LNCAP (cell line): ENCODE measurements at regions not wholly inside any gene's neighbourhood (a gene's known extent, or its start where the extent isn't known, plus 50 kb on each side); places are given as distances from the start of the nearest gene placed in this dataset.

ENCODE experiments used
- TF ChIP-seq, protein P1 (sequence below): fragments of 450-650 bp; IDR thresholded peaks from 2 replicates; pipeline ENCODE4 v1.5.1; 2017; ENCODE audit warnings: mild to moderate bottlenecking

DNA sequence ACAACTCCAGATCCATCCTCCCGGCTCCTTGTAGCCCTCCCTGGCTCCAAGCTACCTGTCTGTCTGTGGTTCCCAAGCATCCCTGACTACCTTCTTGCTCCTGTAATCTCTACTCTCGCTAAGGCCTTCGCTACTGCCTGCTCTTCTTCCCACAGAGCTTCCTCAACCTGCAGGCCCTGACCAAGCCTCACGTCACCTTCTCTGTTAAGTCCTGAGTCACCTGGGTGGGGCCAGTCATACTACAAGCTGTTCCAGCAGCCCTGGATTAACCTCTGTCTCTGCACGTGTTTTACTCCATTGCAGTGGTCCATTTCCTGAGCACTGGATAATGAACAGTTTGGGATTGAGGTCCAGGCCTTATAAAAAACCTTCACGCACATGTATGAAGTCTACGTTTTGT, 770.7 kb downstream of the BCL11B start:
- TF ChIP-seq, protein P1, sequence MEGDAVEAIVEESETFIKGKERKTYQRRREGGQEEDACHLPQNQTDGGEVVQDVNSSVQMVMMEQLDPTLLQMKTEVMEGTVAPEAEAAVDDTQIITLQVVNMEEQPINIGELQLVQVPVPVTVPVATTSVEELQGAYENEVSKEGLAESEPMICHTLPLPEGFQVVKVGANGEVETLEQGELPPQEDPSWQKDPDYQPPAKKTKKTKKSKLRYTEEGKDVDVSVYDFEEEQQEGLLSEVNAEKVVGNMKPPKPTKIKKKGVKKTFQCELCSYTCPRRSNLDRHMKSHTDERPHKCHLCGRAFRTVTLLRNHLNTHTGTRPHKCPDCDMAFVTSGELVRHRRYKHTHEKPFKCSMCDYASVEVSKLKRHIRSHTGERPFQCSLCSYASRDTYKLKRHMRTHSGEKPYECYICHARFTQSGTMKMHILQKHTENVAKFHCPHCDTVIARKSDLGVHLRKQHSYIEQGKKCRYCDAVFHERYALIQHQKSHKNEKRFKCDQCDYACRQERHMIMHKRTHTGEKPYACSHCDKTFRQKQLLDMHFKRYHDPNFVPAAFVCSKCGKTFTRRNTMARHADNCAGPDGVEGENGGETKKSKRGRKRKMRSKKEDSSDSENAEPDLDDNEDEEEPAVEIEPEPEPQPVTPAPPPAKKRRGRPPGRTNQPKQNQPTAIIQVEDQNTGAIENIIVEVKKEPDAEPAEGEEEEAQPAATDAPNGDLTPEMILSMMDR = no peak

DNA sequence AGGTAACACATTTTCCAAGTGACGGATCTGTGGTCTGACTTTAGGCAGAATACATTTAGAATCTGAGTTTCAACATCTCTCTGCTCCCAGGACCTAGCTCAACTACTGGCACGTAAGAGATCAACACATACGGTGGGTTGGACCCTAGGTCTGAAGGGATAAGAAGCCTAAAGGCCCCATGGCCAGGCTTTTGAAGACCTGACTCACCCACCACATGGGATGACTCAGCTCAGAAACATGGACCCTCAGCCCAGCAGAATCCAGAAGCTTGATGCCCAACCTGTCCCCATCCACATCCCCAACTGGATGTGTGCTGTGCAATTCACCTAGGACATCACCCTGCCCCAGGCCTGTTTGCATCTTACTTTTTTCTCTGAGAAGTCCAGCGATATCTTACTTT, 770.2 kb downstream of the BCL11B start:
- TF ChIP-seq, protein P1 = no peak

DNA sequence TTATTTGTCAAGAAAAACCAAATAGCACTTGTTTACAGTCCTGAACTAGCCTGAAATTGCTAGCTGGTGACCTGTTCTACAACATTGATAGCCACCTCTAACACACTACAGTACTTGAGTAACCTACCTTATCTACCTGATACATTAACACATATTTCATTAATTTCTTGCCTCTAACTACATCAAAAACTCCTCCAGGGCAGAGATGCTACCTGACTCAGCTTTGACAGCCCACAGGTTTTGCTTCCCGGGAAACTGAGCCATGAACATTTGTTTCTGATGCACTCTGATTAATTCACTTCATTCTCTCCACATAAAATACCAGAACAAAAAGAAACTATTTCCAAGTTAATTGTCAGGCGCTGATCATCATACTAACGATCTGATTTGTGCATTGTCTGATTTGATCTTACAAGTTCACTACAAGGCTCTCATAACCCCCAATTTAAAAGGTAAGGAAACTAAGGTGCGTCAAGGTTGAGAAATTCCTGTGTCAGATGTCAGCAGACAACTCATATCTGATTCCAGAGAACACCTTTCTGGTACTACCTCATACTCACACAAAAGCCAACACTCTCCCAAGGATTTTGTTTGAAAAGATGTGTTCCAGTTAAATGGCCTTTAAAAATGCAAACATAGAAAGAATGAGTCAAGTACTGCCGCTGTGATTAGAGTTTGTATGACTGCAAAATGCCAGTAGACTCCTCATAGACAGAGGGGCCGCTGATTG, 768.7 kb downstream of the BCL11B start:
- TF ChIP-seq, protein P1 = no peak

DNA sequence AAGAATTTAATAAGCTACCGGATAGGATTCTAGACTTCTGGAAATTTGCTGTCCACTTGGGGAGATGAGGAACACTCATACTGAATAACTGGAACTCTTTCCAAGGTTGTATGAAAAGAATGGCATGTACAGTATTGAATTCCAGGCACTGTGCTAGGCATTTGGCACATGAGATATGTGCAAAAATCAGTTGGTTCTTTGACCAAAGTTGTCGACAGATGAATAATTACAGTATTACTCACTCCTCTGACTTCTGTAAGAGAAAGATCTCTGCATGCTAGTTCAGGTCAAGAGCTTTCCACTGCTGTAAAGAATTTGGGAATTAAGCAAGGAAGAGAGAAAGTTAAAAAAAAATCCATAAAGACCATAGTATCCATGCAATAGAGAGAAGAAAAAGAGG, 764.7 kb downstream of the BCL11B start:
- TF ChIP-seq, protein P1 = no peak

DNA sequence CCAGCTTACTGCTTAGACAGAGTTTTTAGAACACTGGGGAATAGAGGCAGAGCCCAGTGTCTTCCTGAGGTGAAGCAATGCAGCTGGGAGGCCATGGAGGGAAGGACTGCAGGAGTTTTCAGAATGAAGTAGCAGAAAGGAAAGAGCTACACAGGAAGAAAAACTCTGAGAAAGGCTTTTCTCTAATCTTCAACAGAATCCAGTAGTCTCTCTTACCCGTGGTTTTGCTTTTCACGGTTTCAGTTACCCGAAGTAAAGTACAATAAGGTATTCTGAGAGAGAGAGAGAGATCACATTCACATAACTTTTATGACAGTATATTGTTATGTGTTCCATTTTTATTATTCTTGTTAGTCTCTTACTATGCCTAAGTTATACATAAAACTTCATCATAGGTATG, 761.6 kb downstream of the BCL11B start:
- TF ChIP-seq, protein P1 = no peak

DNA sequence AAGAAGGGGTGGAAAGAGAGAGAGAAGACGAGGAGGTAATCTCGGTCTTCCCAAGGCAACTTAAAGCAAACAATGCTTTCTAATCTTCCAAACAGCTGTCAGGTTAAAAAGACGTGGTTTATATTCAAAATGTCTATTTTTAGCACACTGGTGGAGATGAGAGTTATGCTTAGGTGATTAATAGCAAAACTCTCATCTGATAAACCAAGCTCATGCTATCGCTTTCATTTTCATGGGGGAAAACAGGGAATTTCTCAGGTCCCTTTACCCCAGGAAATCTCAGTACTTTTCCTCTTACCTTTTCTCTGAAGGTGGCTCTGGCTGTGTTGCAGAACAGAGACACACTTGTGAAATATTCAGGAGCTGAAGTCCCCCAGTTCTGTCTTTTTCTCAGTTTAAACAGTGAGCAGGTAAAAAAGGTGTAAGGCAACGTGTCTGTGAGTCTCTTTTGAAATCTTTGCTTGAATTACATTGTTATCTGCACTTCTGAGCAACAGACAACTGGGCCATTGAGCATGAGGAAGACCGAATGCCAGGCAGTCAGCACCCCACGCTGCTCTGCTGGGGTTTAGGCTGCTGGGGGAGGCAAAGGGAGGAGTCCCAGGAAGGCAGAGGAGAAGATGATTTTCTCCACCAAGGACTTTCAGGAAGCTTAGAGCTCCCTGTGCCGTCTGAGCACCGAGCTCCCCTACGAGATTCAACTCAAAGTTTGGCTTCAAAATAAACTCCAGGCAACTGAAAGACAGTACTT, 759.3 kb downstream of the BCL11B start:
- TF ChIP-seq, protein P1 = no peak

DNA sequence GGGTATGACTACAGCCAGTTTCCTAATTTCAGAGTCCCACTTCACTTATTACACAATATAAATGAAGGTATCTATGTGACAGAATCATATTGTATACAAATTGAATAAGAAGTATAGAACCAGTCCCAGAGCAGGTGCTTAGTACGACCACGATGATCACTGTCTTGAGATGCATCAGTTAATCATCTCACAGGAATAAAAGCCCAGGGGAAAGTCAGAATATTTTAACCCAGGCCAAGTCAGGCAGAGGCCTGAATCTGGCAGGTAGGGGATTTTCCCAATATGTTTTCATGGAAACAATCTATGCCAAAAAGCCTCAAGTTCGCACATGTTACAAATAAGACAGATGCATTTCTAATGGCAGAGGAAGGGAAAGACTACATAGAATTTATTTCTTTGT, 758.4 kb downstream of the BCL11B start:
- TF ChIP-seq, protein P1 = no peak
